NOMO-1 treated with DMSO at 0.1 percent for 48 hours (cell line): ENCODE measurements at regions not wholly inside any gene's neighbourhood (a gene's known extent, or its start where the extent isn't known, plus 50 kb on each side); places are given as distances from the start of the nearest gene placed in this dataset.
A peak's percentile ranks its signal among the peaks of the same experiment; 100 is the strongest.
"Not testable (repeated sequence)": the region's sequence is repeated elsewhere in the genome, so short reads cannot be mapped to it uniquely, and the experiment has no call there.

Experiments
- DNase-seq: peaks from one replicate; lab custom pipeline; 2025; ENCODE audit not compliant: unreplicated experiment; lab: John Stamatoyannopoulos, UW

DNA sequence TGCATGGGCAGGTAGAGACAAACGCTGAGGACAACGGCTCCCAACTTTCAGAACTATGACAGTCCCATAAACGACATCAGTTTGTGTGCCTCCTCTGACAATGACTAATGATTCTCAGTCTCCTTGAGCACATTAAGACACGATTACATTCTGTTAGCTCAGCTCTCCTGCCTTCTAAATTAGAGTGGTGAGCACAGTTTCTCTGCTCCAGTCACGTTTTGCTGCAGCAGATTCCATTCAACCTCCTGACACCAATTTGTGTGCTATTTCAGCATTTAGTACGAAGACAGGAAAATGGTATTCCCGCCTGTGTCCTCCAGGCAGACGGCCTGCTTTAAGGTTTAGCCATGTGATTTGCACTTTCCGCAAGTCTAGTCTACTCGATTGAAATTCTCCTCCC is 458.4 kb upstream of the CFAP20DC start:
- no peak for DNase-seq

DNA sequence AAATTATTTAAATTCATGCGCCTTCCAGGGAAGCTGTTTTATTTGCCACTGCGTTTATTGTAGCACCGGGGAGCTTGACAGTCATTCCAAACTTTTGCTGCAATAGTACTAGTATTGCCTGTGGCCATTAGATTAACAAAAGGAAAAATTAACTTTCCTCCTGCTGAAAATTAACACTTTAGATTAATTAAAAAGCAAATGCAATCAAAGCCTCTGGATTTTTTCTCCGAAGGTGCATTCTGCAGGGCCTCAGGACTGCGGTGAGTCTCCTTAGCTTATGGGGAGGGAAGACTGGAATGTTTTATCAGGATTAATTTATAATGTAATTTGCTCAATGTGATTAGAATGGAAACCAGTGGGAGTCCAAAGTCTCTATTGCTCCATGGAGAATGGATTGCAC is 456.4 kb upstream of the CFAP20DC start:
- no peak for DNase-seq

GRCh38 chr3:59503441-59503840 is 453.6 kb upstream of the CFAP20DC start:
- DNase-seq = no peak

- DNase-seq = no peak
These were observed 453.0 kb upstream of the CFAP20DC start for GRCh38 chr3:59502806-59503205.

DNA sequence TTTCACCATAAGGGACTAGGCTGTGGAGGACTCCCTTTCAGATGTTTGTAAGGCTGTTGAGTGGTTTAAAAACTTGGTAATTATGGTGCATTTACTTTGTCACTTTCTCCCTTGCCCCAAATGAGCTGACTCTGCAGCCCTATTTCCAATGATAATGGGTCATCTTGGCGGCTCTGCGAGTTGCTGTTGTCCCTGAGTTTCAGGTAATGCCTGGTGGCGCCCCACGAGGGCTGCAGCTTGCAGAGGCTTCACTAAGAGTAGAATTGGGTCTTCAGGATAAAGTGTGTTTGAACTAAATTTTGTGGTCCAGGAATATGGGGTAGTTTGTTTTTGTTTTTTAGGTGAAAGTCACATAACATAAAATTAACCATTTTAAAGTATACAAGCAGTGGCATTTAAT is 450.1 kb upstream of the CFAP20DC start:
- DNase-seq = no peak

GRCh38 chr3:59499000-59499399 is 449.2 kb upstream of the CFAP20DC start:
- no peak for DNase-seq

GRCh38 chr3:59496250-59496649 is 446.4 kb upstream of the CFAP20DC start:
- DNase-seq = no peak

- DNase-seq = not testable (repeated sequence)
These were observed 445.1 kb upstream of the CFAP20DC start for GRCh38 chr3:59494969-59495368.

- DNase-seq = no peak
These were observed 436.7 kb upstream of the CFAP20DC start for GRCh38 chr3:59486520-59486919.

- no peak for DNase-seq
These were observed 433.4 kb upstream of the CFAP20DC start for GRCh38 chr3:59483191-59483590.

GRCh38 chr3:59482684-59483083 is 432.9 kb upstream of the CFAP20DC start:
- DNase-seq = no peak

- no peak for DNase-seq
These were observed 432.1 kb upstream of the CFAP20DC start for GRCh38 chr3:59481776-59482400.

- DNase-seq = peak; percentile 75
These were observed 430.7 kb upstream of the CFAP20DC start for GRCh38 chr3:59480486-59480995.

- no peak for DNase-seq
These were observed 423.8 kb upstream of the CFAP20DC start for GRCh38 chr3:59473636-59474035.

GRCh38 chr3:59472541-59472940 is 422.7 kb upstream of the CFAP20DC start:
- DNase-seq = no peak

- DNase-seq = no peak
These were observed 420.3 kb upstream of the CFAP20DC start for GRCh38 chr3:59469948-59470723.

- DNase-seq = no peak
These were observed 417.7 kb upstream of the CFAP20DC start for GRCh38 chr3:59467476-59467875.

- DNase-seq = no peak
These were observed 414.4 kb upstream of the CFAP20DC start for GRCh38 chr3:59464187-59464586.

DNA sequence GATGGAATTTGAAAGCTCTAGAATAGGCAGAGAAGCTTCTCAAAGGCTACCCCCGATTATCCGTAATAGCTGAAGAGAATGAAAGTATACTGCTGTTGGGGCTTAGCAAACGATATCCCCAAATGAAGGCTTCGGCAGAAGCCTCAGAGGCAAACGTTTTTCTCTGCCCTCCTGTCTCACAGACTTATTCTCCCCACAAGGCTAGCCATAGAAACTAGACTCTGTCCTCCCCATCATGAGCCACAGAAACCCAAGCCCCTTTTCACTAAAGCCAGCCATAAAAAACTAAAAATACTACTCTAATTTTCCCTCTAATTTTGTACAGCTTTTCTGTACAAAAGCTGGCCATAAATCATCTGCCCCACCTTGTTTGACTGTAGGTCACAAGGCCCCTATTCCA is 413.4 kb upstream of the CFAP20DC start:
- DNase-seq = no peak

DNA sequence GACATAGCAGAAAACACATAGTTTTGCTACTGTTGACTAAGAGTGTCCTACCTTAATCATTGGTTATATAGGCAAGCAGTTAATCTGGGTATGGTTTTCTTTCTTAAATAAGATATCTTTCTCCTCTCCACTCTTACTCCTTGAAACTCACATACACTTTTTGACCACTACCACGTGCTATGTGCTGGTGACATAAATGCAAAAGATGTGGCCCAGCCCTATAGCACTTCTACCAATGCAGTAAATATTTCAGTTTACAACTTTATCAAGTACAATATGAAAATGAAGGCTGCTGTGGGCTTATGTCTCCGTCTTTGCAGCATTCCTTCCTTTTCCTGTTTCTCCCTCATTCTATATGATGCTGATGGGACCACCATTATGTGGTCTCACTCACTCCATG is 410.2 kb upstream of the CFAP20DC start:
- DNase-seq = no peak

- no peak for DNase-seq
These were observed 407.1 kb upstream of the CFAP20DC start for GRCh38 chr3:59456852-59457485.
